GM23338 (cell line): ENCODE measurements at regions not wholly inside any gene's neighbourhood (a gene's known extent, or its start where the extent isn't known, plus 50 kb on each side); places are given as distances from the start of the nearest gene placed in this dataset.

Source experiments
- CREB1 ChIP-seq: fragments of 250-450 bp; sonication (Bioruptor Pico); IDR thresholded peaks from 2 replicates; pipeline ENCODE4 v1.5.0; 2020; ENCODE audit warnings: low read depth, mild to moderate bottlenecking, moderate library complexity
- EZH2 ChIP-seq: fragments of 200-600 bp; sonication (generic); IDR thresholded peaks from one replicate; pipeline ENCODE4 v1.8.0; 2017; ENCODE audit warnings: antibody characterized with exemption, mild to moderate bottlenecking, low read depth; ENCODE audit not compliant: unreplicated experiment
- EZH2phosphoT487 ChIP-seq: fragments of 200-600 bp; sonication (generic); IDR thresholded peaks from one replicate; pipeline ENCODE4 v1.8.1; 2018; ENCODE audit warnings: antibody characterized with exemption; ENCODE audit not compliant: unreplicated experiment
- JUNB ChIP-seq: IDR thresholded peaks from one replicate; pipeline ENCODE4 v1.6.1; 2016; ENCODE audit warnings: antibody characterized with exemption; ENCODE audit not compliant: unreplicated experiment
- NANOG ChIP-seq: IDR thresholded peaks from 2 replicates; pipeline ENCODE4 v1.6.1; 2016; ENCODE audit warnings: antibody characterized with exemption, borderline replicate concordance
- POLR2AphosphoS5 ChIP-seq: IDR thresholded peaks from 2 replicates; pipeline ENCODE4 v1.6.1; 2016; ENCODE audit warnings: antibody characterized with exemption, low read depth
- TF ChIP-seq, protein P1 (sequence below): IDR thresholded peaks from one replicate; pipeline ENCODE4 v1.6.1; 2018; ENCODE audit warnings: antibody characterized with exemption; ENCODE audit not compliant: unreplicated experiment
- TF ChIP-seq, protein P2 (sequence below), 2 experiments: fragments of 200-600 bp in 1 of 2; sonication (generic) in 1 of 2; conservative IDR thresholded peaks; 2 replicates each; pipeline versions ENCODE4 v1.5.1 to v1.6.1; 2016 to 2017; ENCODE audit warnings: antibody characterized with exemption in 2 of 2, low read depth in 2 of 2, mild to moderate bottlenecking in 2 of 2, moderate library complexity in 1 of 2

DNA sequence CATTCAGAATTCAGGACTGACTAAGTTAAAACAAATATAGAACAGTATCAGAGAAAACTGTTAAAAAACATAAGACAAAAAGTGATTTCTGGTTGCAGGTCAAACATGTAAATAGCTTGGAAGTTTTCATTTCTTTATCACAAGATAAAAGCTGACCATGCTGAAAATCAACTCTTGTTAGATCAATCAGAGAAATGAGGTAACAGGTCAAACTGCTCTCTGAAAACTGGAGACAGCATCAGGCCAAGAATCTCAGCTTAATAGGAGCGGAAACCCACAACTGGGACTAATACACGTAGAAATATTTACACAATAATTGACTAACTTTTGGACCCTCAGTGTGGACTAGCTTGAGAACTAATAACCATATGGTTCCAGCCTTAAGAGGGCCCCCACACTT, 1012.8 kb upstream of the EDIL3 start:
- TF ChIP-seq, protein P1, sequence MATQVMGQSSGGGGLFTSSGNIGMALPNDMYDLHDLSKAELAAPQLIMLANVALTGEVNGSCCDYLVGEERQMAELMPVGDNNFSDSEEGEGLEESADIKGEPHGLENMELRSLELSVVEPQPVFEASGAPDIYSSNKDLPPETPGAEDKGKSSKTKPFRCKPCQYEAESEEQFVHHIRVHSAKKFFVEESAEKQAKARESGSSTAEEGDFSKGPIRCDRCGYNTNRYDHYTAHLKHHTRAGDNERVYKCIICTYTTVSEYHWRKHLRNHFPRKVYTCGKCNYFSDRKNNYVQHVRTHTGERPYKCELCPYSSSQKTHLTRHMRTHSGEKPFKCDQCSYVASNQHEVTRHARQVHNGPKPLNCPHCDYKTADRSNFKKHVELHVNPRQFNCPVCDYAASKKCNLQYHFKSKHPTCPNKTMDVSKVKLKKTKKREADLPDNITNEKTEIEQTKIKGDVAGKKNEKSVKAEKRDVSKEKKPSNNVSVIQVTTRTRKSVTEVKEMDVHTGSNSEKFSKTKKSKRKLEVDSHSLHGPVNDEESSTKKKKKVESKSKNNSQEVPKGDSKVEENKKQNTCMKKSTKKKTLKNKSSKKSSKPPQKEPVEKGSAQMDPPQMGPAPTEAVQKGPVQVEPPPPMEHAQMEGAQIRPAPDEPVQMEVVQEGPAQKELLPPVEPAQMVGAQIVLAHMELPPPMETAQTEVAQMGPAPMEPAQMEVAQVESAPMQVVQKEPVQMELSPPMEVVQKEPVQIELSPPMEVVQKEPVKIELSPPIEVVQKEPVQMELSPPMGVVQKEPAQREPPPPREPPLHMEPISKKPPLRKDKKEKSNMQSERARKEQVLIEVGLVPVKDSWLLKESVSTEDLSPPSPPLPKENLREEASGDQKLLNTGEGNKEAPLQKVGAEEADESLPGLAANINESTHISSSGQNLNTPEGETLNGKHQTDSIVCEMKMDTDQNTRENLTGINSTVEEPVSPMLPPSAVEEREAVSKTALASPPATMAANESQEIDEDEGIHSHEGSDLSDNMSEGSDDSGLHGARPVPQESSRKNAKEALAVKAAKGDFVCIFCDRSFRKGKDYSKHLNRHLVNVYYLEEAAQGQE, result no peak
- TF ChIP-seq EZH2, result no peak
- TF ChIP-seq CREB1 (CRISPR knock-in tag), result no peak
- TF ChIP-seq POLR2AphosphoS5, result no peak
- TF ChIP-seq, protein P2, sequence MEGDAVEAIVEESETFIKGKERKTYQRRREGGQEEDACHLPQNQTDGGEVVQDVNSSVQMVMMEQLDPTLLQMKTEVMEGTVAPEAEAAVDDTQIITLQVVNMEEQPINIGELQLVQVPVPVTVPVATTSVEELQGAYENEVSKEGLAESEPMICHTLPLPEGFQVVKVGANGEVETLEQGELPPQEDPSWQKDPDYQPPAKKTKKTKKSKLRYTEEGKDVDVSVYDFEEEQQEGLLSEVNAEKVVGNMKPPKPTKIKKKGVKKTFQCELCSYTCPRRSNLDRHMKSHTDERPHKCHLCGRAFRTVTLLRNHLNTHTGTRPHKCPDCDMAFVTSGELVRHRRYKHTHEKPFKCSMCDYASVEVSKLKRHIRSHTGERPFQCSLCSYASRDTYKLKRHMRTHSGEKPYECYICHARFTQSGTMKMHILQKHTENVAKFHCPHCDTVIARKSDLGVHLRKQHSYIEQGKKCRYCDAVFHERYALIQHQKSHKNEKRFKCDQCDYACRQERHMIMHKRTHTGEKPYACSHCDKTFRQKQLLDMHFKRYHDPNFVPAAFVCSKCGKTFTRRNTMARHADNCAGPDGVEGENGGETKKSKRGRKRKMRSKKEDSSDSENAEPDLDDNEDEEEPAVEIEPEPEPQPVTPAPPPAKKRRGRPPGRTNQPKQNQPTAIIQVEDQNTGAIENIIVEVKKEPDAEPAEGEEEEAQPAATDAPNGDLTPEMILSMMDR (conservative IDR thresholded peaks at IDR 0.05; ENCODE audit: low read depth in 2 of 2), result no peak
- TF ChIP-seq NANOG, result no peak
- TF ChIP-seq EZH2phosphoT487, result no peak
- TF ChIP-seq JUNB, result no peak
